Adrenal gland (tissue), 9 donors: ENCODE measurements at regions not wholly inside any gene's neighbourhood (a gene's known extent, or its start where the extent isn't known, plus 50 kb on each side); places are given as distances from the start of the nearest gene placed in this dataset.

Experiments
- DNase-seq, 7 donors: peaks; one replicate each; pipeline ENCODE4 v3.0.0-alpha.2; 2019 to 2020
- H3K27ac ChIP-seq, 5 donors: fragments of 200-600 bp; sonication (generic) in 4 of 5; 1 replicate in 3 of 5; 2 replicates in 2 of 5; pipeline versions ENCODE4 v1.5.1 to v1.8.0; 2016 to 2020; ENCODE audit warnings: mild to moderate bottlenecking in 1 of 5
- H3K27me3 ChIP-seq: fragments of 200-600 bp; 2 replicates; pipeline ENCODE4 v1.8.0; 2021
- H3K36me3 ChIP-seq, 2 donors: fragments of 200-600 bp; replicated peaks in 1 of 2; 1 replicate in 1 of 2; 2 replicates in 1 of 2; pipeline versions ENCODE4 v1.5.1 to v1.8.0; 2018 to 2022
- H3K4me1 ChIP-seq, 2 donors: fragments of 200-600 bp; replicated peaks in 1 of 2; 1 replicate in 1 of 2; 2 replicates in 1 of 2; pipeline versions ENCODE4 v1.5.1 to v1.8.0; 2018 to 2021
- H3K4me3 ChIP-seq, 4 donors: fragments of 200-600 bp; sonication (generic) in 3 of 4; one replicate each; pipeline ENCODE4 v1.5.1; 2016 to 2018
- H3K9me3 ChIP-seq, 3 donors: fragments of 200-600 bp; sonication (generic) in 1 of 3; replicated peaks in 1 of 3; 1 replicate in 2 of 3; 2 replicates in 1 of 3; pipeline versions ENCODE4 v1.5.1 to v1.8.0; 2016 to 2021
- CTCF ChIP-seq, 6 experiments: fragments of 450-650 bp in 4 of 6; fragments of 200-600 bp in 2 of 6; sonication (generic) in 1 of 6; IDR thresholded peaks; 1 replicate in 5 of 6; 2 replicates in 1 of 6; pipeline versions ENCODE4 v1.5.1 to v1.8.0; 2016 to 2021; ENCODE audit warnings: antibody characterized with exemption in 6 of 6, mild to moderate bottlenecking in 2 of 6, moderate library complexity in 1 of 6
- POLR2A ChIP-seq, 2 donors: fragments of 450-650 bp; IDR thresholded peaks; one replicate each; pipeline ENCODE4 v1.6.1; 2017; ENCODE audit warnings: antibody characterized with exemption in 2 of 2, mild to moderate bottlenecking in 2 of 2, moderate library complexity in 1 of 2
- WGBS, 4 donors: extraction: QIAGEN DNeasy Blood & Tissue Kit in 2 of 4; methylation state at CpG; one replicate each; pipeline versions ENCODE4 v1.1.5 to v1.1.7; 2013 to 2017; 5-methylcytosine and 5-hydroxymethylcytosine counted together
- intact Hi-C, 2 donors: fragments of 100-400 bp; cut with DNase I; formaldehyde crosslinking; loops; one replicate each; pipeline versions ENCODE4 v1.14.1 to v1.15.0; 2022 to 2023
- donor health status: healthy with polysubstance abuse.
- donor health status: Bipolar disorder and iron deficiency.
- donor health status: DM: yes; HTN: yes; CAD: no.
- donor health status: DM: no; HTN: no; CAD: no.
- donor health status: DM: no; HTN: no; CAD: no.

DNA sequence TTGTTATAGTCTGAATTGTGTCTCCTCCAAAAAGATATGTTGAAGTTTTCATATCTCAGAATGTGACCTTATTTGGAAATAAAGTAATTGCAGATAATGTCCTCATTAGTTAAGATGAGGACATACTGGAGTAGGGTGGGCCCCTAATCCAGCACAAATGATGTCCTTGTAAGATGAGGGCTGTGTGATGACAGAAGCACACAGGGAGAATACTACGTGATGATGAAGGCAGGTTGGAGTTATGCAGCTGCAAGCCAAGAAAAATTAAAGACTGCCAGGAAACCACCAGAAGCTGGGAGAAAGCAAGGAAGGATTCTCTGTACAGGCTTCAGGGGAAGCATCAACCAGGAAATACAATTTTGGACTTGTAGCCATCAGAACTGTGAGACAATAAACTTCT is 58.3 kb upstream of the PNPT1 start:
- H3K4me3 ChIP-seq, result no peak overlapping the region
- TF ChIP-seq POLR2A (IDR thresholded peaks at IDR 0.05) (no peak), CTCF (IDR thresholded peaks at IDR 0.05) (no peak)
- H3K36me3 ChIP-seq, result no peaks in the 10 kb centered on the region
- WGBS, 4 donors, result 25 to 46% (median 36%) methylated on average over 1 of the region's 1 CpG
- intact Hi-C loops, result no loop called here
- H3K27ac ChIP-seq, result no peak overlapping the region
- H3K27me3 ChIP-seq, result no peaks in the 10 kb centered on the region
- DNase-seq, result no peak
- H3K4me1 ChIP-seq, result no peaks in the 10 kb centered on the region
- no peaks in the 10 kb centered on the region for H3K9me3 ChIP-seq

GRCh38 chr2:55743583-55743982 is 49.9 kb upstream of the PNPT1 start:
- intact Hi-C loops, result no loop called here

More at GRCh38 chr2:55743583-55743982, 49.9 kb upstream of the PNPT1 start:
- Histone ChIP-seq H3K36me3 (no peaks in the 10 kb centered on the region), H3K4me3 (no peak overlapping the region), H3K27ac (no peak overlapping the region), H3K27me3 (peaks cover 4% of the 10 kb centered on the region), H3K9me3 (no peaks in the 10 kb centered on the region), H3K4me1 (no peaks in the 10 kb centered on the region)
- TF ChIP-seq CTCF (IDR thresholded peaks at IDR 0.05) (no peak), POLR2A (IDR thresholded peaks at IDR 0.05) (no peak)
- DNase-seq, result no peak
- 49 to 63% (median 59%) methylated on average over 1 of the region's 1 CpG for WGBS, 4 donors
